HG03103 (cell line): ENCODE measurements at regions not wholly inside any gene's neighbourhood (a gene's known extent, or its start where the extent isn't known, plus 50 kb on each side); places are given as distances from the start of the nearest gene placed in this dataset.
"Not testable (repeated sequence)": the region's sequence is repeated elsewhere in the genome, so short reads cannot be mapped to it uniquely, and the experiment has no call there.

Experiments
- ATAC-seq: cut with Tn5 transposase; IDR thresholded peaks from one replicate; pipeline ENCODE4 v1.9.1; 2021; ENCODE audit warnings: low read depth; ENCODE audit not compliant: unreplicated experiment

DNA sequence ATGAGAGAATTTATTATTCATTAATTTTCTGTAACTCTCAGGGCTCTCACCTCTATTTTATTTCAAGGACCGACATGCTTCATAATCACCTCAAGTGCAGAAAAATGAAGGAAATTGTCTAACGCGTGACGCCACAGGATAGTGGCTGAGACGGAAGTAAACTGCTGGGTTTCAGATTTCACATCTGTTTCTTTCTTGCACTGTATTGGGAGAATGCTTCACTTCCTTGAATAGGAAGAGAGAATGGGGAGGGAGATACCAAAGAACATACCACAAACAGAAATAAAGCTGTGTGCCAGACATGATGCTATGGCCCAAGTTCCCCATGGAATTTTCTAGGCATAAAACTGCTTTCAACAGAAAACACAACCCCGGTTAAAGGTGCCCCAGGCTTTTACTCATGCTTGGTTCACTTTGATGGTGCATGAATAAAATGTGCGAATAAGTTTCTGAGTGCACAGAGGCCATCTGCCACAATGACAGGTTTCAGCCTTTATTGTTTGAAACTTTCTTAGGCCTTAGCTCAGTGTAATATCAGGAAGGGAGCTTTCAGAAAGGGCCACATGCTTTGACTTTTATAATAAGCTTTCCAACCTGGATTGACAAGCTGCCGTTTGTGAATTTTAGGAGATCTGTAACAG, 1116.4 kb downstream of the SOCS6 start:
- ATAC-seq: no peak

DNA sequence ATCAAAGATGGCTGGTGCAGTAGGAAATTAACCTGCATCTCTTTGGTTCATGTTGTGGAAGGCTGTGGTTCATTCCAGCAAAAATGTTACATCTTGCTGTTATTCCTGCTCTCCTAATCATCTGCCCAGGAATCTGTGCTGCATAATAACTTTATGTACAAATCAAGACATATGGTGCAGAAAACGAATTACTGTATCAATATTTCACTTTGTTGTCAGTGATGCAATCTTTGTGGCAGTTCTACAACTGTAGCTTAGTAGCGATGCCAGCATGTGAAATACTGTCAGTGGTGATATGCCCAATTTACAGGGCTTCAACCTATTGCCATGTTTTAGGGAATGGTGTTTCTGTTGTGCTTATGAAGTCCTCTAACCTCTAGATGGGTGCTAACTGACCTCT, 1114.7 kb downstream of the SOCS6 start:
- ATAC-seq: no peak

DNA sequence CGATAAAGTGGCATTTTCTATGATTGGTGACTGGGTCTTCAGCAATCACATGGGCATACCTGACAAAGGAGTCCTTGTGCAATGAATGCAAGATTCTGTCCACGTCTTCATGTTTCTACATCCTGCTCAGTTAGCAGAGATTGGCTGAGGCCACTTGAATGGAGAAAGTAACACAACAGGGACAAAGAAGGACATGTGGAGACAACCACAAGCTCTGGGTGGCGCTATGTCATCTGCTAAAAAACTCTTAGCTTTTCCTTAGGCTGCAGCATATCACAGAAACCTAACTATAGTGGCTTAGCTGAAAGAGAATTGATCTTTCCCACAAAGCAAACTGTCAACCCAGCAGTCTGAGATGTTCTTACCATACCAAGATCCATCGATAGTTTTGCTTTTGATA, 1109.7 kb downstream of the SOCS6 start:
- ATAC-seq: no peak

DNA sequence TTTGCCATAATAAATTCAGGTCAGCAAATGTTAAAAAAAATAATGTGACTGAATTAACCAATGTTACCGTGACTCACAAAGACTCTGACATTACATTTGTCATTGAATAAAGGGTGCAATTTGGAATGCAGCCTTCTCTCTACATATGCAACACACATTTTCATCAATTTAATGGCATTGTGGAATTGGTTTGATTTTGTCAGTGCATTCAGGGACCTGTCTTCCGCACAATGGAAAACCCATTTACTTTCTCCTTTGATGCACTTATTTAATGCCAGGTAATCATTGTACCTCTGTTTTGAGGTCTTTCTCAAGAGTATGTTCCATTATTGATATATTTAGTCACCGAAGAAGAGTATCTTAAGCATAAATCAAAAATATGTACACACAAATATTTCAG, 1099.3 kb downstream of the SOCS6 start:
- no peak for ATAC-seq

DNA sequence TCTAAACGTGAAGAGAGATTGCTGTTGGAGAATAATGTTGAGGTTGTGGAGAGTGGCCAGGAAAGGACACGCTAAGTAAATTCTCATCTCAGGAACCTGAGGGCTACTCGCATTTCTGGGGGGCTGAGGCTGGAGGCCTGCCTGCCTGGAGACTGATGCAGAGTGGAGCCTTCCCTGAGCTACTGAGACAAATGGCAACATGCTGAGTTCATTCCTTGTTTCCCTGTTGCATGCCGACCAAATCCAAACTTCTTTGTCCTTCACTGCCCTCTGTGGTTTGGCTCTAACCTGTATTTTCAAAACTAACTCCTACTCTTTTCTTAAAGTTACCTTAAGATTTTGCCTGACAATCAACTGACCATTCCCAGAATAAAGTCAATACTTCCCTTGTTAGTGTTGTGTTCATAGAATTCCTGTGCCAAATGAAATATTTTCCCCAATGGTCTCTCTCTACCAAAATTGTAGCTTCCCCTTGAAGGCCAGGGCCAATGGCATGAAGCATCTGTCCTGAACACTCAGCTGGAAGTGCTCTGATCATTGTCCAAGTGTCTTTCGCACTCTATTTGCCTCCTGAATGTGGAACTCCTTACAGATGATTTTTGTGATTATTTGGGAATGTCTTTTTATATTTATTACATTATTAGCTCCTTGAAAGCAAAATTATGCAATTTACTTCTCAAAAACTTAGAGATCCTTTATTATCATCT, 1085.6 kb downstream of the SOCS6 start:
- ATAC-seq: no peak

DNA sequence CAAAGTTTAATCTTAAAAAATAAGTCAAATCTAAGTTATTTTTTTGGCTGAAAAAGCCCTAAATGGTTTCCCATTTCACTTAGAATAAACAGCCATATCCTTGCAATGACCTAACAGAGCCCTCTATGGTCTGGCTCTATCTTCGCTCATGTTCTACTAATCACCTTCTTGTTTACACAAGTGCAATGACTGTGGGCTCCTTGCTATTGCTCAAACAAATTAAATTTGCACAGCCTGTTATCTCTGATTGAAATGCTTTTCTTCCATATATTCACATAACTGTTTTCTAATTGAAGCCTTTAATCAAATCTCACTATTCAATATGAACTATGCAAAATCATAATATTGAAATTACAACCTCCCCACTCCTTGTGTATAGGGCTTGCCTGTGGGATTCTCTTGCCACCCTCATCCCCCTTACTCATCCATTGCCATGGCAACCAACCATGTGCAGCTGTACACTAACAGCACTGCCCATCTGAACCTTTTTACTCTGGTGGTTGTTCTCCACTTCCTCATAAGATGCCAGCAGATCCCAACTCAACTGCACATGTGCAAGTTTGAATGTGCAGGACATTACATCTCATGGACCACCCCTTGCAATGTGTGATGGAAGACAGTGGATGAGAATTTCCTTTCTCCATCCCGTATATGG, 1083.2 kb downstream of the SOCS6 start:
- no peak for ATAC-seq

DNA sequence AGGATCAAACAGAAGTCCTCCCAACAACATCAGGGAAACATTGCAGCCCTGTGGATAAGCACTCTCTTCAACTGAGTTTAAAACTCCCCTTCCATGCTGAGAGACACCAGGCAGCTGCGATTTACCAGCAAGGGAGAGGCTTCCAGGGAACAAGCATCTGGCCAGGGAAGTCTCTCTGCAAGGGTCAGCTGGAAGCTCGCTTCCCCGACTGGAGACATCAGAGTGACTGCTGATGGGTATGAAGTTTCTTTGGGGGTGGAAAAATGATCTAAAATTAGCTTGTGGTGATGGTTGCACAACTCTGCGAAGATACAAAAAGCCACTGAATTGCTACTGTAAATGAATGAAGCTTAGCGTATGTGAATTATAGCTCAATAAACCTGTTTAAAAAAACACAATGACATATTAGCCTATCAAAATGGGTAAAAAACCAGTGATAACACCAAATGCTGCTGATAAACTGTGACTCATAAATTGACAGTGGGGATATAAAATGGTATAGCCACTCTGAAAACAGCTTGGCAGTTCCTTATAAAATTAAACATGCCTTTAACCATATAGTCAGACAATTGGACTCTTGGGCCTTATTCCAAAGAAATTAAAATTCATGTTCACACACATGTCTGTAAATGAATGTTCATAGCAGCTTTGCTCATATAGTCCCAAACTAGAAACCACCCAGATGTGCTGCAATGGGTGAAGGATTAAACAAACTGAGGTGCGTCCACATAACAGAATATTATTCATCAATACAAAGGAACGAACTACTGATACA, 1082.0 kb downstream of the SOCS6 start:
- ATAC-seq: no peak

DNA sequence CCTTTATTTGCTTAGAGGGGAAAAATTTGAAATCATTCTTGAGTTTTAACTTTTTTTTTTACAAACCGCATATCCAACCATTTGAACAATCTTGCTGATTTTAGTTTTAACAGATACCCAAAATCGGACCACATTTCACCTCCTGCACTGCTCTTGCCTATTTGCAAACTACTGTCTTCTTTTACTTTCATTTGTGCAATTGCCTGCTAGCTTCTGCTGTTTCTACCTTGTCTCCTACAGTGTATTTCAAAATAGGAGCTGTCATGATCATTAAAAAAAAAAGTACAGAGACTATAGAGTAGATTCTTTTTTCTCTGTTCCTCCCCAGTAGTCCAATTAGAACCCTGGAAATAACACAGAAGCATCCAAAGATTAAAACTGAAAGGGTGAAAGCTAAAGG, 1081.2 kb downstream of the SOCS6 start:
- no peak for ATAC-seq

DNA sequence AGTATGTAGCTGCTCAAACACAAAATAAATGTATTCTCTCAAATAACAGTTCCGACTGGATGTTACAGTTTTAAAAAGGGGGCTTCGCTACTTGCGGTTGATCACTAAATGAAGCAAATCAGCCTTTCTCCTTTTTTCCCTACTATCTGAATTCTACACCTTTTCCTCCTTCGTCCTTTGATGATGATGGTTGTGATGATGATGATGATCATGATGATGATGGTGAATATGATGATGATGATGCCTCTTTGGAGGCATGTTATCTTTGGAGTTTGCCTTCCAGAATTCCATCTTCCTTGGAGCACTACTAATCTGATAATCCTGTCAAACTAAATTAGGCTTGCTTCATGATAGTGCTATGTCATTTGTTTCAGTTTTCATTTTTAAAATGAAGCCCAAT, 1073.3 kb downstream of the SOCS6 start:
- ATAC-seq: no peak

DNA sequence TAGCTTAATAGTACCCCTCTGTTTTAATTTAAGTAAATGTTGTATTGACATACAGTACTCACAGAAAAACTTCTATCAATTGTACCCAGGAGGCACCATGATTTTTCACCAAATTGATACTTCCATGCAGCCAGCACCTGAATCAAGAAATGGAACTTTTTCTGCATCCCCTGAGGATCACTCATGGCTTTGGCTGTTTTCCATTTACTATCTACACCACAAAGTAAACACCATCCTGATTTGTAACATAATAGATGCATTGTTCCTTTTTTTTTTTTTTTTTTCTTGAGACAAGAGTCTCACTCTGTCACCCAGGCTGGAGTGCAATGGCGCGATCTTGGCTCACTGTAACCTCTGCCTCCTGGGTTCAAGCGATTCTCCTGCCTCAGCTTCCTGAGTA, 1066.8 kb downstream of the SOCS6 start:
- ATAC-seq: not testable (repeated sequence)

DNA sequence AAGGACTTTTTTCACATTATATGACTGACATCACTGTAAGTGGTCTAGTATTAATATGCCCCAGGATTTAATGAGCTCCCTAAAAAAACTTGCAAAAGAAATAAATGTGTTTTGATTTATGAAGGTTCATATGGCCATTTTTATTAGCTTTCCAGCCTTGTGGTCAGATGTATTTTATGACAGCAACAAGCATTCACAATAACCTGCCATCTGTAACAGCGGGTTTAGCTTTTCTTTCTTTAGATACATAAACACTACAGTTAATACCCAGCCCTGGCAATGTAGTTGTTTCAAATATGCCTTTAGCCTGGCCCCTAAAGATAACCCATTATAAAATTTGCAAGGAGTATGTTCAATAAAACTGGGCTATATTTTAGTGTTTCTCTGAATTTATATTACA, 1063.8 kb downstream of the SOCS6 start:
- ATAC-seq: no peak

DNA sequence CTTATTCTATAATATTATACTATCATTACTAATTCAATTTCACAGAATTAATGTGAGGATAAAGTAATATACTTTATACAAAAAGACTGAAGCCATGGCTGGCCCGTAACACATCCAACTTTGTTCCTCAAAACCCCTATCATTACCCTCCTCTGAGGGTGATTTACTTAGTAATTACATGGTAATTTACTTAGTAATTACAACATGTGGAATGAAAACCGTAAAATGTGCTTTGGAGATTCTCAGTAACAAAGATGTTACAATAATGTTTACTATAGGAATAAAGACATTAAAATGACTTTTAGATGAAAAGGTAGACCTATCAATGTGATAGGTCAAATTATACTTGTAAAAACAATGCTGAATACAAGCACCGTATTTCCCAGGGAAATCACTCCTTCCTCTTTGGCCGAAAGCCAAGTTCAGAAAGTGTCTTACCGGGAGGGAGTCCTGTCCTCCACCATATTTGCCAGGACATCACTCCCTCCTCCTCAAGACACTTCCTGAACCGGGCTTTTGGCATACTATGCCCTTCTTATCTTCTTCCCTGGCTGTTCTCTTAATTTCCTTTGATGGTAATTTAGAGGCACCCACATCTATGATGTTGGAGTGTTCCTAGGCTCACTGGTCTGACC, 1047.8 kb downstream of the SOCS6 start:
- no peak for ATAC-seq

DNA sequence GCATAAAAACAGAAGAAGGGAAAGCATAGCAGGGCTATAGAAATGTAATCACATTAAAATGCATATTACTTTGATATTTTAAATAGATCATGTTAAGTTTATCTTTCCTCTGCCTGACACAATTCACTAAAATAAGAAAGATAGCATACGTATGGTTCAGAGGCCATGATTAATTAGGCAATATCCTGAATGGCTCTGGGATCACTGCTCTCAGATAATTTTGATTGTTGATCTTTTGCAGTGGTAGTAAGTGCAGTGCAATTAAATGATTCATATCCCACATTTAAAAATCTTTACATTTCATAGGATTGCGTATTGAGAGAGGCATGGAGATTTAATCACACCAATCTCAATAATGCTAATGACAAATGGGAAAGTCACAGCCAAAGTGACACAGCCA, 1040.7 kb downstream of the SOCS6 start:
- no peak for ATAC-seq

DNA sequence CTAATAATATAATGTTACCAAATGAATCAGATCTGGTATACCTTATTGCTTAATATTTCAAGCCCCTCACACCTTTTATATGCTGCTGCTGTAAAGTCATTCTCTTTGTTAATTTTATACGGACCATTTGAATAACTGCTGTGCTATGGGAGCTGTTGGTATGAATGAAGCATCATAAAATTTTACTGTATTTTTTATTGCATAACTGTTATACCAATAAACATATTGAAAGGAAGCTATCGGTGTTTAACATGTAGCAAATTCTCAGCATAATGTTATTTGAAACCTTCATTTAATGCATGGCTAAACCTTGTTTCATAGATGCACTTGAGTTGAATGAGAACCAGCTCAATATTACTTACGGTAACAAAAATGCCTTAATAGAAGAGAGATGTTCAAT, 1040.3 kb downstream of the SOCS6 start:
- ATAC-seq: no peak

DNA sequence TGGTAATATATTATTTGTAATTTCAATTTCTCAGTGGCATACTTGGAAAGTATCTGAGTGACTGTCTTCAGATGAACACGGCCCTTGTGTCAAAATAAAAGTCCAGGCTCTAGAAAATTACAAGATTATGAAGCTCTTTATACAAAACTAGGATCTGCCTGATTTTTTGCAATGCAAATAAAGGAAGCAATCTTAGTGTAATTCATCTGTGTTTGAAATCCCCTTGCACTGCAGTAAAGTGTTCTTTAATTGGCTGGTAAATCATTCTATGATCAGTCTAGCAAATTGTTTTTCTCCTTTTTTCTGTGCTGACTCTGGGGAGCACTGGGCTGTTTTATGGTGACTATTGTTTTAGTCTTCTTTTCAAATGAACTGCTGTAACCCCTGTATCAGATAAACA, 1039.0 kb downstream of the SOCS6 start:
- ATAC-seq: no peak

DNA sequence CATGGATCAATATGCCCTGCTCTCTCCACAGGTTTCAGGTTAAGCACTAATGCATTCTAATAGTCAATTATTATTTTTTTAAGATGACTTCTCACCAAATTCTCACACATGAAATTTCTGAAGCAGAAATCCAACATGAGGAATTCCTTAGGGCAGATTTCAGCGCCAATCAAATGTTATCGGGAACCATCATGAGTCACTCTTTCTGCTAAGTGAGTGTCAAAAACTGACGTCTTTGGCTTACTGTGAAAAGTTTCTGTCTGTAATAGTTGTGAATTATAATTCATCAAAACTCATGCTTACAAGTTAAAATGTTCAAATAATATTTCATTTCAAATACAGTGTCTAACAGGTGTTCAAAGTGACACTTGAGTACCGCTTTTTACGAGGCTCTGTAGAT, 1038.6 kb downstream of the SOCS6 start:
- ATAC-seq: no peak

DNA sequence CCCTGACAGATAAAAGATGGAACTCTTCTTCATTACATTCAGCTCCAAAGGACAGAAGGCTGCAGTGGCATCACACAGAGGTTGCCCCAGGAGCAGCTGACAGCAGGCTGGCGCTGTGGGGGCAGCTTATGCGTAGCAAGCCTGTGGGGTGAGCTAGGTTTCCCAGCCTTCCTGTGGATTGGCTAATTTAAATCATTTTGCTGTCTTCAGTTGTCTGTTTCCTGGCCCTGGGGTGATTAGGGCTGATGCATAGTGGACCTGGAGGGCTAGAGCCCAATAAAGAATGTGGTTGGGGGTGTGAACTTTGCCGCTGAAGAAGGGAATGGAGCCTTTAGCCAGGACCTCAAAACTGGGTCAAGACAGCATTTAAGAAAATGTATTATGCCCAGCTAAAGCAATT, 1038.0 kb downstream of the SOCS6 start:
- no peak for ATAC-seq

DNA sequence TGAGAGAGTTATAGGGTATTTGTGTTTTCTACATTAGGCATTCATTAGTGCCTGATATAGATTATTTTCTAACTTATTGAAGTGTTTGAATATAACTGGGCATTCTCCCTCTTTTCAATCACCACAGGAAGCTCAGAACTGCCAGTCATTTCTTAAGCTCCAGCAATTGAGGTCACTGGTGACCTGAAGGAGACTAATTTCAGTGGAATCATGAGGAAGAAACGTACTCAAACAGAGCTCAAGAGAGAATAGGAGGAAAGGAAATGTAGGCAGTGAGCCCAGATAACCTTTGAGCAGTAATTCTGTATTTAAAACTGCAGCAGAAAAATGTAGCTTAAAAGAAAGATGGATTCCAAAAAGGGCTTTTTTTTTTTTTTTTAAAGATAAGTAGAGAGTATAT, 1035.5 kb downstream of the SOCS6 start:
- no peak for ATAC-seq

DNA sequence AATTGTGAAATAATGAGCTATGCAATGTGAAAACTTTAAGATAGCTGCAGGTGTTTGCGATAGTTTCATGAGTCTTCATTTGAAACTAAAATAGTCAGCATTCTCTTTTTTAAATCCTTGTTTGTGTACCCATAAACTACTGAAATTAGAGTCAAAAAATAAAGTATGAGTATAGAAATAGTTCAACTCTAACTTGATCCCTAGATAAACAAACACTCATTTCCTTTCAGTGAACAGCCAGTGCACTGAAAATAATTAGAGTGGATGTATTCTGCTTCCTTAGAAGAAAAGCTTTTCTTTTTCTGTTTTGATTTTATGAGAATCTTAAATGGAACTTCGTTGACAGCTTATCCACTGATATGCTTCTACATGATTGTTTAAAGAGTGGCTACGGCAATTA, 1033.4 kb downstream of the SOCS6 start:
- no peak for ATAC-seq

DNA sequence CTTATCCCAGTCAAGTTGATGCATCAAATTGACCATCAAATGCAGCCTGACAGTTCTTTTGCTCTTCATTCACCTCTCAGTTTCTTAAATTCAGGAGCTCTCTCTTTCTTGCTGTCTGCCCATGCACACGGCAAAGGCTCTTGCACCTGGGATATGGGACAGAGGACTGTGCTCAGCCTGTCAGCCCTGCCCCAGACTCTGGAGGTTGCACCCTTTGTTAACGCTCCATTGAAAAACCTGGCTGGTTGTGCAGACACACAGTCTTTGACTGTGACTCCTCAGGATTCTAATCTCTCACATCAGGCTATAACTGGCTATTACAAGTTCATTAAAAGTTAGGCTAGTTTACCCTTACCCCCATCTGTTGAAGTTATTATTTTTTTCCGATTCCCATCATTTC, 1032.5 kb downstream of the SOCS6 start:
- no peak for ATAC-seq

DNA sequence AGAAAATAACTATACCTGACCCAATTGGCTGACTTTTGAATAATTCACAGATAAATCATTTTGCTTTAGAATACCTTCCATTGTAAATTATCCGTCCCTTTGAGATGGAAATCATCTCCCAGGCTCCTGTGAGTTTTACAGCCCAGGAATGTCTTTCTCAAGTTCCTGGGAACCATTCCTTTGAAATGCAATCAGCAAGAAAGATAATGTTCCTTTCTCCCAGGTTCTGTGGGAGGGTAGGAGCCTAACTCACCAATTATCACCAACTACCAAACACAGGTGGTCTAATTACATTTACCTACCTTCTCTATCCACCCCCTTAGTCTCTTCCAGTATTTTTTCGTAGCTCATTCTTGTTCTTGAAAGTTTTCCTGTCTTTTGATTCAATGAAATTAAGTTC, 1016.0 kb downstream of the SOCS6 start:
- ATAC-seq: no peak
